ENCODE measurements at regions not wholly inside any gene's neighbourhood (a gene's known extent, or its start where the extent isn't known, plus 50 kb on each side); places are given as distances from the start of the nearest gene placed in this dataset.

GRCh38 chr6:147811913-147812629 is 303.6 kb downstream of the SAMD5 start:
- no peak for TF ChIP-seq POLR2A (IDR thresholded peaks at IDR 0.05; ENCODE audit: low read length)
- TF ChIP-seq GATA1 (IDR thresholded peaks at IDR 0.05; ENCODE audit: low read depth, low read length), result no peak
